Fibroblast of peridontal ligament (primary cell): ENCODE measurements at regions not wholly inside any gene's neighbourhood (a gene's known extent, or its start where the extent isn't known, plus 50 kb on each side); places are given as distances from the start of the nearest gene placed in this dataset.

Experiments used
- DNase-seq: peaks from one replicate; pipeline ENCODE4 v3.0.0-alpha.2; 2010; ENCODE audit errors: extremely low read depth

DNA sequence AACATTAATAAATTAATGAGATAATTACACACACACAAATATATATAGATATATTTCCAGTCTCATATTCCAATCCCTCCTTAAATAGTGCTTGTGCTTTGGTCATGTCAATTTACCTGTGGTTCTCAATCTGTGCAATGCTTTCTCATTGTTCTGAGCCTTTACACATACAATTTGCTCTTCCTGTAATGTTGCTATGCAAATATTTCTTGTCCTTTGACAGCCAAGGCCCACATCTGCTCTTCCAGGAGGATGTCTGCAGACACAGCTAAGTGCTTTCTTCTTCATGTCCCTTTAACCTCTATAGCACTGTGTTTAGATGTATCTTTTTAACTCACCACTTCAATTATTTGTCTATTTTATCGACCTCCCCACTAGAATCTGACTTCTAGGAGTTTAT lies 67.3 kb upstream of the RAPGEF2 start:
- DNase-seq = no peak

DNA sequence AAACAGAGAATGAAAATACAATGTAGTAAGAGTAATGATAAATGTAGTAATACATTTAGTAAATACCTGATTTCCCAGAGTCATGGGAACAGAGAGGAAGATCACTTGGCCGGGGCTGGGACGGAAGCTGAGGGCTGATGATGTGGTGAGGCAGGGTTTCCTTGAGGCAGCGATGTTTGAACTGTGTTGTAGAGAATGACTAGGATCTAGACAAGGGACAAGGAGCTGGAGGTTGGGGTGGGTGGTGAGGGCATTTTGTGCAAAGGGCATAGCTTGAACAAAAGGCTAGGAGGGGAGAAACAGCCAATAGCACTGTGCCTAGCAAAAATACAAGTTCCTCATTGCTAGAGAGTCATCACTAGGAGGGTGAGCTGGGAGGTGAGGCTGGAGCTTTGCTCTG lies 64.3 kb upstream of the RAPGEF2 start:
- no peak for DNase-seq

DNA sequence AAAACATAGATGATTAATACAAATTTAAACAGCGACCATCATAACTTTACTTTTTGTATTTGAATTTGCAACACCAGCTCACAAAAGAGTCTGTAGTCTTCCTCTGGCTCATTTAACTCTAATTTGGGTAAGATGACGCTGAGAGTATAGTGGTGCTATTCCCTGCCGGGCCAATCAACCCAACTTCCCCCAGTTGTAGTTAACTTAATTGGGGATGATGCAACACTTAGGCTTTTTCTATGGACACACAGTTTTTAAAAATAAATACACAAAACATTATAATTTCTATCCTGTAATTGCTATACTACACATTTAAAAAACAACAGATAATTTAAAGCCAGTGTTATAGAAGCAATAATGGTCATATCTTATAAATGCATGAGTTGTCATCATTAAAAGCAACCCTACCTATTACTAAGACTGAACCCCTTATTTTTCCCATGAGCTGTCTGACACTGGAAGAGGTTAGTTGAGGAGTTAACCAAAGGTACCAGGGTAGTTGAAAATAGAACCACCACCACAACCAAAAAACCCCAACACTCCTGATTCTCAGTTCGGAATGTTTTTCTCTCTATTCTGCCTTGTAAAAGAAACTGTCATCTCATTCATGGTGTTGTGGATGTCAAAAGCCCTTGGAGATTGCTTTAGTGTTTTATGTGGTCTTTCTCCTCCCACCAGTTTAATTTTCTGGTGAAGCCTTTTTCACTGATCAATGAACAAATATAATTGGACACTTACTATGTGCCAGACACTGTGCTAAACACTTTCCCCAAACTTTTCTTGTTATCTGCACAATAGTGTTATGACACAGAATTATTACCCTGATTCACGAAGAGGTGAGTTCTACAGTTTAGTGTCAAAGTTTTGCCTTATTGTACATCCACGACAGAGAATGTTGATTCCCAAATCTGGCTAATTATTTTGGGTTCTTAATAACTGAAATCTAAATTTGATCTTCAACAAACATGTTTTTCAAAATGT lies 61.5 kb upstream of the RAPGEF2 start:
- no peak for DNase-seq

DNA sequence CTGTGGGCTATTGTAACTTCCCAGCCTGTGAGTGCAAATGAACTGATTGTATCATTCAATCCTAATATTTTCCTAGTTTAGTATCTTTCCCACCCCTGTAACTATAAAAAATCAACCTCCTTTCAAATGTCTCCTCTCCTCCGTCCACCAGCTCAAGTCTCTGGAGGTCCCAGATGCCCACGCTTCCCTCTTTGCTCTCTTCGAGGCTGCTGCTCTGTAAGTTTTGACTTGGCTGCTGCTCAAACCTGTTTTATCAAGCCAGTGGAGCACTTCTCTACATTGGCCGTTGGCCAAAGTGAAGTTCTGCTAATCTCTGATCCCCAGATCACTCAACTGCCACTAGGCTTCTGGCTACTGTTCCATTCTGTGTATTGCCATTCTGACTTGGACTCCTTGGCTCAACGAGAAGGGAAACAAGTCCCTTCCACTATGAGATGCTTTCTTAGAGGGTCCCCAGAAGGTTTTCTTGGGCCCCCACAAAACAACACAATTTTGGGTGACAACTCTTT lies 60.7 kb upstream of the RAPGEF2 start:
- DNase-seq = no peak

DNA sequence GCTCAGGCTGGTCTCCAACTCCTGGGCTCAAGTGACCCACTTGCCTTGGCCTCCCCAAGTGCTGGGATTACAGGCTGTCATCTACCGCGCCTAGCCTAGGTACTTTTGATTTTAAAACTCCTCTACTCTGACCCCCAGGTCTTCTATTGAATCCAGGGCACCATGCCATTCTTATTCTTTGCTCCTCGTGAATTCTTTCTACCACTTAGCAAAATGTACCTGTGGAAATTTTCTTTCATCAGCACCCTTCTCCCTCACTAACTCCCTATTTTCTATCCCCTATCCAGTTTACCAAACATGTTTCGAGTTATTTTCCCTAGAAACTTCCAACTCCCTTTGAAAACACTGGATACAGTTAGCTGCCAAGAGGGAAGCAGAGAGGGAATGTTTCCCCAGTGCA lies 60.0 kb upstream of the RAPGEF2 start:
- DNase-seq = no peak

DNA sequence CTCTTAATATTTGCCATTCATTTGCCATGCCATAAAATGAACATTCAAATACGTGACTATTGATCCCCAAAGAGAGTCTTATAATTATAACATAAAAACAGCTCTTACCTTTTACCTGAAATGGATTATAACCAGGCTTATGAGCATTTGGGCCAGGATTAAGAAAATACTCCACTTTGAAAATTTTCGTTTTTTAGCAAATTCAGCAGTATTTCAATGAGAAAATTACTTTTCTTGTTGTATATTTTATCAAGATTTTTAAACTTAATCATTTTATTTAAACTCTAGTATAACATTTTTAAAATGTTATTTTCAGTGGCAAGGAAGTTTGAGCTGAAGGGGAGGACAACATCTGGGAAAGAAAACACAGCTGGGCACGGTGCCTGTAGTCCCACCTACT lies 59.0 kb upstream of the RAPGEF2 start:
- no peak for DNase-seq

DNA sequence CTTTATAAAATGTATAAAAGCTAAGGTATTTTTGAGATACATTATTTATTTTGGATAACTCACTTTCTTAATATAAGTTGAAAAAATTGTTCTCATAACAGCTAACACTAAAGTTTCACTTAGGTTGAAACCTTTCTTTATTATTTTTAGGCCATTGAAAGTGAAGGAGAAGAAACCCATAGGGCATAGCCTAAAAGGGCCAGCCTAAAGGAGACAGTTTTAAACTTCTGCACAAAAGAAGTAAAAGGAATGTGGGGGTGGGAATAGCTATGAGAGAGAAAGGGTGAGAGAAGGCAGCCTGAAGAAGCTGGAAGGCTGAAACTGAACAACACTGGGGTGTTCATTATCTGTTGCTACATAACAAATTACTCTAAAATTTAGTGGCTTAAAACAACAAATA lies 57.6 kb upstream of the RAPGEF2 start:
- DNase-seq = no peak

DNA sequence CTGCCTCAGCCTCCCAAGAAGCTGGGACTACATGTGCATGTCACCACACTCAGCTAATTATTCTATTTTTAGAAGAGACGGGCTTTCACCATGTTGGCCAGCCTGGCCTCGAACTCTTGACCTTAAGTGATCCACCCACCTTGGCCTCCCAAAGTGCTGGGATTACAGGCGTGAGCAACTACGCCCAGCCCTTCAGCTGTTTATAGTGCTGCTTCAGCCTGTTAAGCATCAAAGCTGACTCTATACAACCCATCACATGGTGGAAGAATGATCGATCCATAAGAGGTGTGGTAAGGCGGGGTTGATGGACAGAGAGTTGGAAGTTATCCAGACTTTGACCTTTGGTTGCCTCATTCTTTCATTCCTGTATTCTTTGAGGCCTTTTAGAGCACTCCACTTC lies 56.2 kb upstream of the RAPGEF2 start:
- DNase-seq = no peak

DNA sequence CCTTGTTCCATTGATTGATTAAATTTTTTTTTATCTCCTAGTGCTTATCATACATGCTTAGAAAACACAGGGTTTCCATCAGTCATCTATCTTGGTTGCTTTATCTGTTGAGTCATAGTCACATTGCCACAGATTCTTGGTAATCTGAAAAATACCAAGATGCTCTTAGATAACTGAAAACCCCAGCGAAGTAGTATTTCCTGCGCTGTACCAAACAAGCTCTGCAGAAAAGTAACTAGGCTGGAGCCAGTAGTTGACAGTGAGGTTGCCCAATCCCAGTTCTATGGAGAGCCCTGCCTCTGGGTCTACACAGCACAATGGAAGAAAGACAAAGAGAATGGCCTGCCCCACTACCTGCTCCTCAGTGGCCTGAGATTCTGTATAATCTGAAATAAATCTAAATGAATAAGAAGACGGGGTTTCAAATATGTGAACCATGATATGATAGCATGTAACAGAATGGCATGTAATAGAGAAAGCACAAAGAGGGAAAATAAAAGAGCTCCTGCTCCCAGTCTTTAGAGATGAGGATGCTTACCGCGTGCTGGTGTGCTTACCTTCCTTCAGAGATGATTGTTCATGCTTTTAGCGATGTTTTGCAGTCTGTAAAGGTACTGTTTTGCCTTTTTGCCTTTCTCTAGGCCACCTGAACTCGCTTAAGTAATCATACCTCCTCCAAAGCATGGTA lies 55.3 kb upstream of the RAPGEF2 start:
- DNase-seq = peak; percentile 25

DNA sequence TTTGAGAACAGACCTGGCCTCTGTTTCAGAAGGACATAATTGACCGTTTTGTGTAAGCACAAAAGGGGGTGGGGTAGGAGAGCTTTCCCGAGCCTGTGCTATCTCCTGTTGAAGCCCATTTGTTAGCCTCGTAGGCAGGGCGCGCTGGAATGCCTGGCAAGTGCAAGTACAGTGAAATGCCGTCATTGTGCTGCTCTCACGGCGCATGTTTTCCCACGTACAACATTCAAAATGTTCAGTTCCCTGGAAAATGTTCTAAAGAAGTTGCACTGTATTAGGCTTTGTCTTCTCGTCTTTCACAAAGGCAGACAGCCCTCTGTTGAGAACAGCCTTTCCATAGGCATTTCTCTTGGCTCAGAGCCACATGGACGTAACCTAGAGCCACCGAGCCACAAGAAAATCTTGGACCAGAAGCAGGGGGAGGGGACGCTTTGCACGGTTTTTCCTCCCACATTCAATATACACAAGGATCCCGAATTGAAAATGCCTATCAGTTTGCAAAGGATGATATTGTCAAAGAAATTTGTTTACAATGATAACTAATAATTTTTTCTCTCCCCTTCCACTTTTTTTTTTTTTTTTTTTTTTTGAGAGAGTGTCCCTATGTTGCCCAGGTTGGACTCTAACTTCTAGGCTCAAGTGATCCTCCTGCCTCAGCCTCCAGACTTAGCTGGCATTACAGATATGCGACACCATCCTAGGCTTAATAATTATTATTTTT lies 54.6 kb upstream of the RAPGEF2 start:
- DNase-seq = peak; percentile 45

DNA sequence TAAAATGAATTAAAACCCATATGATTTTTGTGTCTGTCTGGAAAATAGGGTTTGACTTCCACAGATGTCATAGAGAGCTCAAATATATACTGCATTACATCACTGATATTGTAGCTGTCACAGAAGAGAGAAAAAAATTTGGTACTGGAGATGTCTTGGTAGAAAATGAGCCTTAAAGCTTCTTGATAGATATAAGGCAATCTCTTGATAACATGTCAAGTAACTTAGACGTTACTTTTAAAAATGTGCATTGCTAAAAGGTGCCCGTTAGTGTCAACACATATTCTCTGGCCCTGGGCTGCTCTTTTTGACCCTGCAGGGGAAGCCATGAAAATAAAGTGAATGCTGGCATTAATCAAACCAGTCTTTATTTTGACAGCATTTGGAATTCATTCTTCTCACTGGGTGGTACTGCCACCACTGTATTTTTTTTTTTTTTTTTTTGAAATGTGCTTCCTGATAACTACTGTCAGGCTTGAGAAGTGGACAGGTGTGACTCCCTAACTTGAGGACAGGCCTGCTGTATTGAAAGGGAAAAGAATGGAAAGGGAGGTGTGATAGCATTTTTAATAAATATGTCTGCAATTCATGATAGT lies 53.0 kb upstream of the RAPGEF2 start:
- DNase-seq = no peak

DNA sequence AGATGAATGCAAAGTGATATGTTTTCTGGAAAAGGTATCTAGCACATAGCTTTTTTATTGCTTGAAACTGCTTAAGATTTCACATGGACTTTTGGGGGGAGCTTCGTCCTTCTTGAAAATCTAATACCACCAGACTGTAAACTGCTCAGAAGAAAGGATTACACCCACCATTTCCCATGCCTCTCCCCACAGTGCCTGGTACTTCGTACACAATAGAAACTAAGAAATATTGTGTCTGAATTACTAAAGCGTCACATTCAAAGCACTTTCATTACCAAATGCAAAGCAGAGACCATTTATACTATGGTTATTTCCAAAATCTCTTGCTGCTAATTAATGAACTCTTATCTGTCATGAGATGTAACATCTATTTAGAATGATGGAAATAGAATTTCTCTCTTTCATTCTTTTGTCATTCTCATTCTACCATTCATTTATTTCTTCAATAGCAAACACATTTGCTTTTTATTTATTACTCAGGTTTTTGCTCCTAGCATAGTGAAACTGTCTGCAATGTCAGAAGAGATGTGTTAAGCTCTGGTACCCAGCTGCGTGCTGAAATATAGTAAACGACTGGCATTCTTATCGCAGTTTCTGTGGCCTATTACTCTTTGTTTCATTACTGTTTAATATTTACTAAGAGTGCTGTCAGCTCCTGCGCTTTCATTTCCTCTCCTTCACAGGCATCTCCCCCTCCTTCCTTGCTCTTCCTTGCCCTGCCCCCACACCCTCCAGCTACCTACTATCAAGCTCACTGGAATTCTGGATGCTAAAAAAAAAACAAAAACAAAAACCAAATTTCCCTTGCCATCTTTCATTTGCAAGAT lies 51.4 kb upstream of the RAPGEF2 start:
- peak; percentile 48 for DNase-seq

DNA sequence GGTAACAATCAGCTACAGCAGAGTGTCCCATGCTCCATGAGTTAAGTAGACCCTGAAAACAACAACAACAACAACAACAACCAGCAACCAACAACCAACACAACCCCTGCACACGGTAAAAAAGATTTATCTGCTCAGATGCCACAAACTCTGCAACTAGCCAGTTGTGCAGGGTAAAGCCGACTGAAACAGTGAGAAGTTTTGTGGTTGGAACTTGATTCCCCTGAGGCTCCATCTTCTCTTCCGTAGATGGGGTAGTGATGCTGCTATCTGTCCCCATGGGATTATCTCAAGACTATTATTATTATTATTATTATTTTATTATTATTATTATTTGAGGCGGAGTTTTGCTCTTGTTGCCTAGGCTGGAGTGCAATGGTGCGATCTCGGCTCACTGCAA lies 50.6 kb upstream of the RAPGEF2 start:
- DNase-seq = no peak
